BJ (cell line): ENCODE measurements at regions not wholly inside any gene's neighbourhood (a gene's known extent, or its start where the extent isn't known, plus 50 kb on each side); places are given as distances from the start of the nearest gene placed in this dataset.

ENCODE experiments used
- CTCF ChIA-PET: fragments of 350-600 bp; formaldehyde crosslinking; extraction: SDS; loops from one replicate; lab custom pipeline; 2021; ENCODE audit warnings: antibody characterized with exemption, inconsistent platforms; lab: Yijun Ruan, JAX
- POLR2A ChIA-PET: fragments of 300-600 bp; sonication (Branson Sonifier 250); formaldehyde crosslinking; extraction: SDS; loops from one replicate; lab custom pipeline; 2021; ENCODE audit warnings: antibody characterized with exemption; lab: Charles Lee
- DNase-seq: peaks from one replicate; pipeline ENCODE4 v3.0.0-alpha.2; 2011; ENCODE audit warnings: low read depth
- H3K27me3 ChIP-seq: 2 replicates; pipeline ENCODE4 v1.6.0; 2011; ENCODE audit warnings: low read length; ENCODE audit not compliant: control insufficient read depth, insufficient read depth
- H3K36me3 ChIP-seq: 2 replicates; pipeline ENCODE4 v1.5.1; 2011; ENCODE audit warnings: low read length; ENCODE audit not compliant: control insufficient read depth, insufficient read depth
- H3K4me3 ChIP-seq: 2 replicates; pipeline ENCODE4 v1.5.1; 2011; ENCODE audit warnings: low read depth, mild to moderate bottlenecking, control low read depth, low read length
- TF ChIP-seq, protein P1 (sequence below): IDR thresholded peaks from 2 replicates; pipeline ENCODE4 v1.5.1; 2011; ENCODE audit warnings: low read depth, mild to moderate bottlenecking, control low read depth, inconsistent platforms, low read length, moderate library complexity; ENCODE audit not compliant: insufficient read depth

DNA sequence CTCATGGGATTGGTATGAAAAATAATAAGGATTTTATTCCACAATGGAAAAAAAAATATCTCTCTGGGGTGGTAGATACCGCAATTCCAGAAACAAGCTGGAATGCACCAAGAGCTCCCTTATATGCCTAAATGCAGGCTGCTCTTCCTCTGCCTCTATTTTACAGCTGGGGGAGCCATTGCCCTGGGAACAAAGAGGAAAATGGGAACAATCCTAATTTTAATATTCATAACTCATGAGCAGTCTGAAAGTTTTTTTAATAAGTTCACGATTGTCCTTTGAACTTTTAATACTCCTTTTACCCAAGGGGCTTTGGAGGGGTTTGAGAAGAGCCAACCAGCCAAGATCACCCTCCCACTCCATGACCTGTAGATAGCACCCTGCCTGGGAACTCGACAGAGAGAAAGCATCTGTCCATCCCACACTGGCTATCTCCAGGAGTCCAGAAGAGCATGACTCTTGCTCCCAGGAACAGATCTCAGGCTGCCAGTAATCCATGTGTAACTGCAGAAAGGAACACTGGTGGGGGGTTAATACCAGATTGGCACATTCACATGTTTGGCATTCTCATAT, 74.7 kb downstream of the CD83 start:
- no peak for DNase-seq
- CTCF ChIA-PET, result interaction anchor here (0.7 kb wide), 2 partner anchors 18 to 1063 kb away, joined by 4 to 6 read pairs; no protein-coding TSS in a partner anchor
- TF ChIP-seq, protein P1, sequence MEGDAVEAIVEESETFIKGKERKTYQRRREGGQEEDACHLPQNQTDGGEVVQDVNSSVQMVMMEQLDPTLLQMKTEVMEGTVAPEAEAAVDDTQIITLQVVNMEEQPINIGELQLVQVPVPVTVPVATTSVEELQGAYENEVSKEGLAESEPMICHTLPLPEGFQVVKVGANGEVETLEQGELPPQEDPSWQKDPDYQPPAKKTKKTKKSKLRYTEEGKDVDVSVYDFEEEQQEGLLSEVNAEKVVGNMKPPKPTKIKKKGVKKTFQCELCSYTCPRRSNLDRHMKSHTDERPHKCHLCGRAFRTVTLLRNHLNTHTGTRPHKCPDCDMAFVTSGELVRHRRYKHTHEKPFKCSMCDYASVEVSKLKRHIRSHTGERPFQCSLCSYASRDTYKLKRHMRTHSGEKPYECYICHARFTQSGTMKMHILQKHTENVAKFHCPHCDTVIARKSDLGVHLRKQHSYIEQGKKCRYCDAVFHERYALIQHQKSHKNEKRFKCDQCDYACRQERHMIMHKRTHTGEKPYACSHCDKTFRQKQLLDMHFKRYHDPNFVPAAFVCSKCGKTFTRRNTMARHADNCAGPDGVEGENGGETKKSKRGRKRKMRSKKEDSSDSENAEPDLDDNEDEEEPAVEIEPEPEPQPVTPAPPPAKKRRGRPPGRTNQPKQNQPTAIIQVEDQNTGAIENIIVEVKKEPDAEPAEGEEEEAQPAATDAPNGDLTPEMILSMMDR, result 0 out of 2 replicates have a peak, but pooled peaks have one; percentile 9
- H3K36me3 ChIP-seq, result no peaks in the 10 kb centered on the region
- POLR2A ChIA-PET, result interaction anchor here (0.6 kb wide), 1 partner anchor 14 kb away, joined by 3 read pairs; no protein-coding TSS in a partner anchor
- peaks cover 6% of the 10 kb centered on the region; the same call in 1 of the 2 replicates for H3K27me3 ChIP-seq
- no peak overlapping the region for H3K4me3 ChIP-seq

DNA sequence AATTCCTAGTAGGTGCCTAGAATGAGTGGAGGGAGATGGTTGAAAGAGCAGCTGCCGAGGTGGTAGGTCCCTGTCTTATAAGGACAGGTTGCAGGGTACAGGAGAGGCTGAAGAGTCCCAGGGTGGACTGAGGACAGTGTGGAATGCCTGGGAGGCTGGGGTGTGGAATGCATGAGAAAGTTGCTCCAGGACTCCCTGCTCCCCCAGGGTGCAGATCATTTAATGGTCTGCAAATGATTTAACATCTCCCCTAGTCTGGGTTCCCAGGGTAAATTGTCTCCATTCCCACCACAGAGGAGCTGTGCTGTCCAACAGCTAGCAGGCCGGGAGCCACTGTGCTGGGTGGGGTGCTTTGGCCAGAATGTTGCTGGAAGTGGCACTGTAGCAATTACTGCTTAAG, 76.0 kb downstream of the CD83 start:
- peaks cover 6% of the 10 kb centered on the region; the same call in 1 of the 2 replicates for H3K27me3 ChIP-seq
- ChIA-PET CTCF (no interaction called here), POLR2A (no interaction called here)
- no peak overlapping the region for H3K4me3 ChIP-seq
- no peak for DNase-seq
- TF ChIP-seq, protein P1, result no peak
- H3K36me3 ChIP-seq, result no peaks in the 10 kb centered on the region

DNA sequence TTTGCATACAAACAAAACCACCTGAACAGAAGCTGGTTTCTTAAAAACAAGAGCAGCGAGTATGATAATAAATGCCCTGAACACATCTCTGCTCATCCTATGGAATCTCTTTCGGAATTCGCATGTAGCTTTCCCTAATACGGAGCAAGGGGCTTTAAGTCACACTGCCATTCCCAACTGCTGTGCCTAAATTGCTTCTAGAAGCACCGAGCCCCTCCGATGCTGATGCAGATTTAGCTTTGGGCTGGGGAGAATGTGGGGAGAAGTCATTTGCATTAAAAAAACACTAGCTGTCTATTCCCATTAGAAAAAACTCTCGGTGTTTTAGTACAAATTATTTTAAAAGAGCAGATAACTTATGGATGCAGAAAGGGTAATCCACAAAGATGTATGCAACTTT, 76.9 kb downstream of the CD83 start:
- DNase-seq, result no peak
- CTCF ChIA-PET, result interaction anchor here (1.1 kb wide), 1 partner anchor 12 kb away, joined by 3 read pairs; no protein-coding TSS in a partner anchor
- TF ChIP-seq, protein P1, result no peak
- H3K27me3 ChIP-seq, result peaks cover 6% of the 10 kb centered on the region; the same call in 1 of the 2 replicates
- H3K4me3 ChIP-seq, result no peak overlapping the region
- no peaks in the 10 kb centered on the region for H3K36me3 ChIP-seq
- POLR2A ChIA-PET, result no interaction called here

DNA sequence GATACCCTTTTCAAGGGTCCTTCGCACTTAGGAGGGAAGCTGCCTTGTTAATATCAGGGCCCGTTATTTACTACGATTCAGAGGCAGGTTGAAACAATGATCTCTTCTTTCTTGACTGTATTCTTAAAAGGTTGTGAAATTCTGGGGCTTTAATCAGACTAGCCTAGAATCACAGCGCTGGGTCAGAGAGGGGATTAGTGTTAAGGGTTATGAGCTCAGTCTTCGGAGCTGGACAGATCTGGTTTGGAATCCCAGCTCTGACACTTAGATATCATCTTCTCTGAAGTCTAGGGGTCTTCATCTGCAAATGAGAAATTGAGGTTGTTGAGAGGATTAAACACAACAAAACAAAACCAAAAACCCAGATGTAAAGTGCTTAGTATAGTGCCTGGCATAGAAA, 77.4 kb downstream of the CD83 start:
- CTCF ChIA-PET, result interaction anchor here (1.1 kb wide), 1 partner anchor 11 kb away, joined by 3 read pairs; no protein-coding TSS in a partner anchor
- Histone ChIP-seq H3K36me3 (no peaks in the 10 kb centered on the region), H3K4me3 (no peak overlapping the region), H3K27me3 (peaks cover 6% of the 10 kb centered on the region; the same call in 1 of the 2 replicates)
- TF ChIP-seq, protein P1, result no peak
- POLR2A ChIA-PET, result no interaction called here
- DNase-seq, result no peak

DNA sequence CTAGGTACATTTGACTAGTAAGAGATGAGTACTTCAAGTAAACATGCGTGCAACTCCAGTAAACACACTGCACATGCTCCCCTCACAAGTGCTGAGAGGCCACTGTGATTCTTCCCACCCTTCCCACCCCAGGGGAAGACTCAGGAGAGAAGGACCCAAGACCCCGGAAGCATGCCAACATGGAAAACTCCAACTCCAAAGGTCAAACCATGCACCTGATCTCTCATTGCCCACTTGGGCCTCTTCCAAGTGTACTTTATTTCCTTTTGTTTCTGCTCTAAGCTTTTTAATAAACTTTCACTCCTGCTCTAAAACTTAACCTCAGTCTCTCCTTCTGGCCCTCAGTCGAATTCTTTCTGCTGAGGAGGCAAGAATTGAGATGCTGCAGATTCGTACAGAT, 78.5 kb downstream of the CD83 start:
- TF ChIP-seq, protein P1, result no peak
- ChIA-PET POLR2A (no interaction called here), CTCF (interaction anchor here (0.6 to 1.0 kb wide), 4 partner anchors 16 to 1275 kb away, joined by 3 to 4 read pairs (median 4); no protein-coding TSS in a partner anchor)
- H3K4me3 ChIP-seq, result no peak overlapping the region
- H3K36me3 ChIP-seq, result no peaks in the 10 kb centered on the region
- peaks cover 1% of the 10 kb centered on the region; the same call in 1 of the 2 replicates for H3K27me3 ChIP-seq
- no peak for DNase-seq
